Psoas muscle (tissue), 7 donors: ENCODE measurements at regions not wholly inside any gene's neighbourhood (a gene's known extent, or its start where the extent isn't known, plus 50 kb on each side); places are given as distances from the start of the nearest gene placed in this dataset.

Source experiments
- ATAC-seq, 4 donors: fragments of 200-7000 bp; cut with Tn5 transposase; one replicate each; pipeline ENCODE4 v1.9.1; 2020; ENCODE audit warnings: moderate library complexity in 3 of 4, mild to moderate bottlenecking in 2 of 4
- DNase-seq, 2 donors: peaks; one replicate each; pipeline ENCODE4 v3.0.0-alpha.2; 2020
- H3K27ac ChIP-seq: fragments of 200-600 bp; one replicate; pipeline ENCODE4 v1.8.0; 2022
- H3K27me3 ChIP-seq, 3 donors: fragments of 200-600 bp in 1 of 3; one replicate each; pipeline versions ENCODE4 v1.6.1 to v1.8.0; 2013 to 2022; ENCODE audit warnings: low read length in 2 of 3, mild to moderate bottlenecking in 2 of 3, moderate library complexity in 1 of 3; ENCODE audit not compliant: insufficient read depth in 3 of 3
- H3K36me3 ChIP-seq, 2 donors: fragments of 200-600 bp in 1 of 2; one replicate each; pipeline versions ENCODE4 v1.6.1 to v1.8.0; 2013 to 2022; ENCODE audit warnings: low read depth in 1 of 2, mild to moderate bottlenecking in 1 of 2, moderate library complexity in 1 of 2; ENCODE audit not compliant: insufficient read depth in 1 of 2
- H3K4me1 ChIP-seq: fragments of 200-600 bp; one replicate; pipeline ENCODE4 v1.8.0; 2022
- H3K4me3 ChIP-seq: fragments of 200-600 bp; one replicate; pipeline ENCODE4 v1.8.0; 2022; ENCODE audit warnings: mild to moderate bottlenecking
- H3K9me3 ChIP-seq: fragments of 200-600 bp; one replicate; pipeline ENCODE4 v1.8.0; 2022
- CTCF ChIP-seq: fragments of 200-600 bp; IDR thresholded peaks from one replicate; pipeline ENCODE4 v1.8.0; 2022; ENCODE audit warnings: antibody characterized with exemption
- WGBS, 3 donors: extraction: QIAGEN DNeasy Blood & Tissue Kit; methylation state at CpG; one replicate each; pipeline versions ENCODE4 v1.1.6 to v1.1.7; 2013; 5-methylcytosine and 5-hydroxymethylcytosine counted together
- intact Hi-C, 2 donors: fragments of 100-400 bp; cut with DNase I; formaldehyde crosslinking; loops; one replicate each; pipeline versions ENCODE4 v1.11.0 to v1.14.2; 2022
- donor health status: healthy with polysubstance abuse.
- donor health status: DM: no; HTN: no; CAD: no; lungs with moderate emphysema.
- donor health status: Bipolar disorder and iron deficiency.
- donor health status: healthy.
- donor health status: DM: yes; HTN: yes; CAD: no.
- donor health status: DM: no; HTN: no; CAD: no.
- donor health status: DM: yes; HTN: yes; CAD: no.

- peaks cover 22% of the 10 kb centered on the region for H3K4me1 ChIP-seq
- ATAC-seq = peak; percentile 39 to 79 (median 77)
- intact Hi-C loops = no loop called here
- no peak for TF ChIP-seq CTCF
- 41 to 59% (median 42%) methylated on average over 5 of the region's 5 CpGs for WGBS, 3 donors
- H3K4me3 ChIP-seq = no peak overlapping the region
- peak; percentile 60 to 88 for DNase-seq
- H3K27ac ChIP-seq = peak overlapping the region; percentile 93
- no peaks in the 10 kb centered on the region for H3K36me3 ChIP-seq
- no peaks in the 10 kb centered on the region for H3K9me3 ChIP-seq
- no peaks in the 10 kb centered on the region for H3K27me3 ChIP-seq
Measured at GRCh38 chr22:27685515-27685914, 116.0 kb downstream of the MN1 start.

- WGBS, 3 donors = 21 to 56% (median 31%) methylated on average over 1 of the region's 1 CpG
Measured at GRCh38 chr22:27685970-27686369, 115.6 kb downstream of the MN1 start.

GRCh38 chr22:27686534-27686933 lies 115.0 kb downstream of the MN1 start:
- Histone ChIP-seq H3K9me3 (no peaks in the 10 kb centered on the region), H3K27me3 (no peaks in the 10 kb centered on the region), H3K27ac (peak overlapping the region; percentile 93), H3K4me3 (no peak overlapping the region), H3K4me1 (peaks cover 22% of the 10 kb centered on the region), H3K36me3 (no peaks in the 10 kb centered on the region)
- no peak for TF ChIP-seq CTCF
- intact Hi-C loops = no loop called here
- ATAC-seq (peak; percentile 91 to 98 (median 92)), DNase-seq (peak; percentile 82 to 91)
- WGBS, 3 donors = 18 to 25% (median 21%) methylated on average over 10 of the region's 10 CpGs

More at GRCh38 chr22:27685970-27686369, 115.6 kb downstream of the MN1 start:
- H3K27ac ChIP-seq = peak overlapping the region; percentile 93
- intact Hi-C loops = no loop called here
- DNase-seq (no peak), ATAC-seq (peak; percentile 8 to 22 (median 16))
- H3K27me3 ChIP-seq = no peaks in the 10 kb centered on the region
- H3K36me3 ChIP-seq = no peaks in the 10 kb centered on the region
- no peak for TF ChIP-seq CTCF
- peaks cover 22% of the 10 kb centered on the region for H3K4me1 ChIP-seq
- no peaks in the 10 kb centered on the region for H3K9me3 ChIP-seq
- no peak overlapping the region for H3K4me3 ChIP-seq

- TF ChIP-seq CTCF = no peak
- intact Hi-C loops = no loop called here
- Histone ChIP-seq H3K27me3 (no peaks in the 10 kb centered on the region), H3K4me3 (no peak overlapping the region), H3K4me1 (peaks cover 22% of the 10 kb centered on the region), H3K27ac (no peak overlapping the region), H3K36me3 (no peaks in the 10 kb centered on the region), H3K9me3 (no peaks in the 10 kb centered on the region)
- WGBS, 3 donors = 92 to 95% (median 93%) methylated on average over 3 of the region's 3 CpGs
- ATAC-seq (peak in 2 of 4 donors; percentile 10 to 15), DNase-seq (peak in 1 of 2 donors; percentile 34)
Measured at GRCh38 chr22:27687984-27688545, 113.5 kb downstream of the MN1 start.

GRCh38 chr22:27689664-27690063 lies 111.9 kb downstream of the MN1 start:
- no peaks in the 10 kb centered on the region for H3K9me3 ChIP-seq
- ATAC-seq = no peak
- no peak for TF ChIP-seq CTCF
- no peak overlapping the region for H3K27ac ChIP-seq
- DNase-seq = no peak
- H3K4me1 ChIP-seq = peaks cover 22% of the 10 kb centered on the region
- 92 to 100% (median 96%) methylated on average over 1 of the region's 1 CpG for WGBS, 3 donors
- H3K36me3 ChIP-seq = no peaks in the 10 kb centered on the region
- intact Hi-C loops = no loop called here
- no peak overlapping the region for H3K4me3 ChIP-seq
- no peaks in the 10 kb centered on the region for H3K27me3 ChIP-seq
